ENCODE measurements at regions not wholly inside any gene's neighbourhood (a gene's known extent, or its start where the extent isn't known, plus 50 kb on each side); places are given as distances from the start of the nearest gene placed in this dataset.

DNA sequence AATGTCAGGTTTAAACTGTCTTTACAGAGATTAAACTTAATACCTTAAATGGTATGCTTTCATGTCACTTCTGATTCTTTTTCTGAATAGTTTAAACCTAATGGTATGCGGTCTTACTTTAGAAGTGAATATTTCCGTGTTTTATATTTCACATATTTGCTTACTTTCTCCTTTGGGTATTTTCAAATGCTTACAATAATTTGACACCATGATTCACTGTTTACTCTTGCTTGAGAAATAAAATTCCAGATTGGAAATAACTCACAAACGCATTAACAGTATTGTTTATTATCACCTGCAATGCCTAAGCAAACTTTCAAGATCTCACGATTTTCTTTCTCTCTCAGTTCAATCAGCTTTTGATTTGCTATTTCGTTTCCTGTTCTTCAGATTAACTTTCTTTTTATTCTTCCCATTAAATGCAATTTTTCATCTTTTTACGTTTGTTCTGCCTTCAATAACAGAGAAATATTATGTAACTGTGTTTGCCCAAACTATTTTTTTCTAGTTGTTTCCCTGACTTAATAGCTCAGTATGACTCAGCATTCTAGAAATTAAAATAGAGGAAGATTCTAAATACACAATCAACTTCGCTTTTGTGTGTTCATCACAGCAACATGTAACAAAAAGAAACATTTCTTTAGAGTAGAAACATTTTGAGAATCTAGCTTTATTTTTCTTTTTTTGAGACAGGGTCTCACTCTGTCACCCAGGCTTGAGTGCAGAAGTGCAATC, 955.5 kb upstream of the PRKX start:
- TF ChIP-seq TCFL5 (CRISPR knock-in tag; conservative IDR thresholded peaks at IDR 0.05), result no peak
- no peak for TF ChIP-seq ZNF41 (CRISPR knock-in tag; conservative IDR thresholded peaks at IDR 0.05)
- TF ChIP-seq, protein P1, sequence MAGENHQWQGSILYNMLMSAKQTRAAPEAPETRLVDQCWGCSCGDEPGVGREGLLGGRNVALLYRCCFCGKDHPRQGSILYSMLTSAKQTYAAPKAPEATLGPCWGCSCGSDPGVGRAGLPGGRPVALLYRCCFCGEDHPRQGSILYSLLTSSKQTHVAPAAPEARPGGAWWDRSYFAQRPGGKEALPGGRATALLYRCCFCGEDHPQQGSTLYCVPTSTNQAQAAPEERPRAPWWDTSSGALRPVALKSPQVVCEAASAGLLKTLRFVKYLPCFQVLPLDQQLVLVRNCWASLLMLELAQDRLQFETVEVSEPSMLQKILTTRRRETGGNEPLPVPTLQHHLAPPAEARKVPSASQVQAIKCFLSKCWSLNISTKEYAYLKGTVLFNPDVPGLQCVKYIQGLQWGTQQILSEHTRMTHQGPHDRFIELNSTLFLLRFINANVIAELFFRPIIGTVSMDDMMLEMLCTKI (IDR thresholded peaks at IDR 0.05; ENCODE audit: partially characterized antibody), result no peak
- no peak for TF ChIP-seq HDAC8 (tag; IDR thresholded peaks at IDR 0.05)
- TF ChIP-seq NRF1 (conservative IDR thresholded peaks at IDR 0.05 in 1 of 2, IDR thresholded peaks at IDR 0.05 in 1 of 2), result no peak
- TF ChIP-seq POLR2A (conservative IDR thresholded peaks at IDR 0.05), result no peak
- no peak for TF ChIP-seq GTF2E2 (tag; IDR thresholded peaks at IDR 0.05)
- TF ChIP-seq, protein P2, sequence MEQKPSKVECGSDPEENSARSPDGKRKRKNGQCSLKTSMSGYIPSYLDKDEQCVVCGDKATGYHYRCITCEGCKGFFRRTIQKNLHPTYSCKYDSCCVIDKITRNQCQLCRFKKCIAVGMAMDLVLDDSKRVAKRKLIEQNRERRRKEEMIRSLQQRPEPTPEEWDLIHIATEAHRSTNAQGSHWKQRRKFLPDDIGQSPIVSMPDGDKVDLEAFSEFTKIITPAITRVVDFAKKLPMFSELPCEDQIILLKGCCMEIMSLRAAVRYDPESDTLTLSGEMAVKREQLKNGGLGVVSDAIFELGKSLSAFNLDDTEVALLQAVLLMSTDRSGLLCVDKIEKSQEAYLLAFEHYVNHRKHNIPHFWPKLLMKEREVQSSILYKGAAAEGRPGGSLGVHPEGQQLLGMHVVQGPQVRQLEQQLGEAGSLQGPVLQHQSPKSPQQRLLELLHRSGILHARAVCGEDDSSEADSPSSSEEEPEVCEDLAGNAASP (IDR thresholded peaks at IDR 0.05), result no peak
- no peak for TF ChIP-seq NR2F6 (CRISPR knock-in tag; IDR thresholded peaks at IDR 0.05)
- TF ChIP-seq NFXL1 (CRISPR knock-in tag; IDR thresholded peaks at IDR 0.05), result no peak
- TF ChIP-seq ZNF184 (CRISPR knock-in tag; IDR thresholded peaks at IDR 0.05), result no peak
- no peak for TF ChIP-seq KDM1A (IDR thresholded peaks at IDR 0.05)
- H3K27me3 ChIP-seq (ENCODE audit: control insufficient read depth in 2 of 2, insufficient read depth in 2 of 2, low read length in 2 of 2), result no peaks in the 10 kb centered on the region
- no peaks in the 10 kb centered on the region for H4K20me1 ChIP-seq (replicated peaks; ENCODE audit: control insufficient read depth, insufficient read depth, low read length)
- no peaks in the 10 kb centered on the region for H3K4me1 ChIP-seq (replicated peaks in 1 of 2; ENCODE audit: control insufficient read depth in 2 of 2, insufficient read depth in 2 of 2, low read length in 2 of 2)
- no peaks in the 10 kb centered on the region for H3K9me3 ChIP-seq (replicated peaks; ENCODE audit: control insufficient read depth, insufficient read depth, low read depth, low read length)
- intact Hi-C loops (cut with micrococcal nuclease), result no loop called here
- FAIRE-seq, result no peak
- no peak overlapping the region for H3K4me2 ChIP-seq (ENCODE audit: insufficient read depth, low read length)
- no peak for DNase-seq (ENCODE audit: extremely low read depth in 1 of 4, low spot score in 3 of 4)
- ATAC-seq, result no peak
- no peaks in the 10 kb centered on the region for H3K79me2 ChIP-seq (ENCODE audit: control insufficient read depth, insufficient read depth, low read length)
- in situ Hi-C loops (cut with MboI), result no loop called here
- H2AFZ ChIP-seq (ENCODE audit: low read depth, low read length), result no peak overlapping the region
- no peaks in the 10 kb centered on the region for H3K9me1 ChIP-seq (ENCODE audit: control insufficient read depth, insufficient read depth, low read length)
- no peak overlapping the region for H3K4me3 ChIP-seq
- BruUV-seq (replicated peaks), result no TSS peak
- no peaks in the 10 kb centered on the region for H3K36me3 ChIP-seq (ENCODE audit: control insufficient read depth, insufficient read depth, low read length)
- H3K9ac ChIP-seq (ENCODE audit: insufficient read depth in 1 of 2, low read depth in 2 of 2, low read length in 2 of 2), result no peak overlapping the region
- 1% methylated on average over 7 of the region's 7 CpGs for WGBS (ENCODE audit: insufficient coverage, low coverage, missing lambda C conversion rate)
- H3K27ac ChIP-seq (ENCODE audit: extremely low read depth, low read depth, low read length), result no peak overlapping the region
- ChIA-PET POLR2A (no interaction called here), CTCF (ENCODE audit: low intra/inter-chr PET ratio) (no interaction called here)
